ENCODE measurements at regions not wholly inside any gene's neighbourhood (a gene's known extent, or its start where the extent isn't known, plus 50 kb on each side); places are given as distances from the start of the nearest gene placed in this dataset.

DNA sequence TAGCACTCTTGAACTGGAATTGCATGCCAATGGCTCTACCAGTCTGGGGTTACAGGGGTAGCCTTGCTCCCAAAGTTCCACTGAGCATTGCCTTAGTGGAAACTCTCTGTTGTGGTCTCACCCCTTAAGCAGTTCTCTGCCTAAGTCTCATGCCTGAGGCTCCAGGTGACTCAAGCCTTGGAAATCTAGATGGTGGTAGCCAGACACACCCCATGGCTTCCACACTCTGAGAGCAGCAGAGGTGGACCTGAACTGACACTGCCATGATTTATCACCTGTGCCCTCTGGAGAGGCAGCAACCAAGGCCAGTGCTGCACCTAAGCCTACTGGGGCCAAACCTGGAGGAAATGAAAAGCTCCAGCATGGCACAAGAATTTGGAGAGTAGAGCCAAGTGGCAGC lies 285.7 kb upstream of the PKN2 start:
- H3K79me2 ChIP-seq (ENCODE audit: insufficient read depth, low read length): no peaks in the 10 kb centered on the region
- H3K9me3 ChIP-seq (ENCODE audit: insufficient read depth, low read depth, low read length): no peaks in the 10 kb centered on the region
- no peaks in the 10 kb centered on the region for H3K36me3 Mint-ChIP-seq (ENCODE audit: low read depth, unreplicated experiment)
- H3K27ac ChIP-seq (ENCODE audit: low read depth, low read length): no peak overlapping the region
- H3K4me3 ChIP-seq (ENCODE audit: insufficient read depth, low read depth, low read length): no peak overlapping the region
- no peaks in the 10 kb centered on the region for H4K20me1 ChIP-seq (ENCODE audit: insufficient read depth, low read length)
- H3K9me3 Mint-ChIP-seq (ENCODE audit: unreplicated experiment): no peaks in the 10 kb centered on the region
- no peak for TF ChIP-seq EZH2 (IDR thresholded peaks at IDR 0.05; ENCODE audit: insufficient read depth, low read length)
- TF ChIP-seq, protein P1, sequence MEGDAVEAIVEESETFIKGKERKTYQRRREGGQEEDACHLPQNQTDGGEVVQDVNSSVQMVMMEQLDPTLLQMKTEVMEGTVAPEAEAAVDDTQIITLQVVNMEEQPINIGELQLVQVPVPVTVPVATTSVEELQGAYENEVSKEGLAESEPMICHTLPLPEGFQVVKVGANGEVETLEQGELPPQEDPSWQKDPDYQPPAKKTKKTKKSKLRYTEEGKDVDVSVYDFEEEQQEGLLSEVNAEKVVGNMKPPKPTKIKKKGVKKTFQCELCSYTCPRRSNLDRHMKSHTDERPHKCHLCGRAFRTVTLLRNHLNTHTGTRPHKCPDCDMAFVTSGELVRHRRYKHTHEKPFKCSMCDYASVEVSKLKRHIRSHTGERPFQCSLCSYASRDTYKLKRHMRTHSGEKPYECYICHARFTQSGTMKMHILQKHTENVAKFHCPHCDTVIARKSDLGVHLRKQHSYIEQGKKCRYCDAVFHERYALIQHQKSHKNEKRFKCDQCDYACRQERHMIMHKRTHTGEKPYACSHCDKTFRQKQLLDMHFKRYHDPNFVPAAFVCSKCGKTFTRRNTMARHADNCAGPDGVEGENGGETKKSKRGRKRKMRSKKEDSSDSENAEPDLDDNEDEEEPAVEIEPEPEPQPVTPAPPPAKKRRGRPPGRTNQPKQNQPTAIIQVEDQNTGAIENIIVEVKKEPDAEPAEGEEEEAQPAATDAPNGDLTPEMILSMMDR (IDR thresholded peaks at IDR 0.05; ENCODE audit: insufficient read depth, low read depth, low read length): no peak
- no peak overlapping the region for H3K4me2 ChIP-seq (ENCODE audit: low read length)
- H3K27me3 ChIP-seq (ENCODE audit: insufficient read depth, low read length): no peaks in the 10 kb centered on the region
- no peaks in the 10 kb centered on the region for H3K4me1 Mint-ChIP-seq (ENCODE audit: low read depth, unreplicated experiment)
- no peaks in the 10 kb centered on the region for H3K27me3 Mint-ChIP-seq (ENCODE audit: low read depth, unreplicated experiment)
- no peak overlapping the region for H3K4me3 Mint-ChIP-seq (ENCODE audit: unreplicated experiment)
- no peak for DNase-seq (ENCODE audit: low read depth)
- no peak overlapping the region for H3K27ac Mint-ChIP-seq (ENCODE audit: unreplicated experiment)
- H3K4me1 ChIP-seq (ENCODE audit: insufficient read depth, low read length): no peaks in the 10 kb centered on the region
- no peak for FAIRE-seq
- H2AFZ ChIP-seq (ENCODE audit: low read depth, low read length): no peak overlapping the region
- H3K9ac ChIP-seq (ENCODE audit: low read length): no peak overlapping the region
- H3K36me3 ChIP-seq (ENCODE audit: insufficient read depth, low read length): no peaks in the 10 kb centered on the region

DNA sequence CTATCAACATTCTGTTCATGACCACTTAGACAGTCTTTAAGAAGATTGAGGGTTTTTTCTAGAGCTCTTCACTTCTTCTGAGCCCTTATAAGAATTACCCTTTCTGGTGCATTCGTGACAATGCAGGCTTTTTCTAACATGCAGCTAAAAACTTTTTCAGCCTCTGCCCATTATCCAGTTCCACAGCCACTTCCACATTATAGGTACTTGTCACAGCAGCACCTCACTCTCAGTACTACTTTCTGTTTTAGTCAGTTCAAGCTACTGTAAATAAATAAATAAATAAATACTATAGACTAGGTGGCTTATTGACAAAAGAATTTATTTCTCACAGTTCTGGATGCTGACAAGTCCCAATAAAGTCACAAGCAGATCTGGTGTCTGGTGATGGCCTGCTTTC lies 284.4 kb upstream of the PKN2 start:
- DNase-seq (ENCODE audit: low read depth) (no peak), FAIRE-seq (no peak)
- H4K20me1 ChIP-seq (ENCODE audit: insufficient read depth, low read length): no peaks in the 10 kb centered on the region
- Mint-ChIP-seq H3K9me3 (ENCODE audit: unreplicated experiment) (no peaks in the 10 kb centered on the region), H3K27me3 (ENCODE audit: low read depth, unreplicated experiment) (no peaks in the 10 kb centered on the region), H3K36me3 (ENCODE audit: low read depth, unreplicated experiment) (no peaks in the 10 kb centered on the region), H3K4me3 (ENCODE audit: unreplicated experiment) (no peak overlapping the region), H3K27ac (ENCODE audit: unreplicated experiment) (no peak overlapping the region), H3K4me1 (ENCODE audit: low read depth, unreplicated experiment) (no peaks in the 10 kb centered on the region)
- no peak overlapping the region for H3K4me2 ChIP-seq (ENCODE audit: low read length)
- no peak overlapping the region for H3K4me3 ChIP-seq (ENCODE audit: insufficient read depth, low read depth, low read length)
- no peak for TF ChIP-seq EZH2 (IDR thresholded peaks at IDR 0.05; ENCODE audit: insufficient read depth, low read length)
- TF ChIP-seq, protein P1 (IDR thresholded peaks at IDR 0.05; ENCODE audit: insufficient read depth, low read depth, low read length): no peak
- no peaks in the 10 kb centered on the region for H3K79me2 ChIP-seq (ENCODE audit: insufficient read depth, low read length)
- H3K9ac ChIP-seq (ENCODE audit: low read length): no peak overlapping the region
- no peaks in the 10 kb centered on the region for H3K36me3 ChIP-seq (ENCODE audit: insufficient read depth, low read length)
- no peaks in the 10 kb centered on the region for H3K9me3 ChIP-seq (ENCODE audit: insufficient read depth, low read depth, low read length)
- H2AFZ ChIP-seq (ENCODE audit: low read depth, low read length): no peak overlapping the region
- no peaks in the 10 kb centered on the region for H3K27me3 ChIP-seq (ENCODE audit: insufficient read depth, low read length)
- H3K27ac ChIP-seq (ENCODE audit: low read depth, low read length): no peak overlapping the region
- H3K4me1 ChIP-seq (ENCODE audit: insufficient read depth, low read length): no peaks in the 10 kb centered on the region

DNA sequence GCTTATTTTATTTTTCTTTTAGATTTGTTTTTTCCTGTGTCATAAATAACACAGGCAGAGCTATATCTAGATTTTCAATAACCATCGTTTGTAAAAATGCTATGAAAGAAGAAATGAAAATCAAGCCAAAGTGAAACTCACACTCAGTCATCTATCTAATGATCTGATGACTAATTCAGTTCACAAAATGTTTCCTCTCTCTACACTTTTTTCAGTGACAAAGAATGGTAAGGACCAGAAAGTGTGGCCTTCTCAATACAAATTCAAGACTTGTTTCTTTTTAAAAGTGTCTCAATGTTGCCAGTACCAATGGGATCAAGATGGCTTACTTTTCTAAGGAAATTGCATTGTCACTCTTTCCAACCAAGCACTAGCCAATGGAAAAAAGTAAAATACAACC lies 282.8 kb upstream of the PKN2 start:
- Histone ChIP-seq H2AFZ (ENCODE audit: low read depth, low read length) (no peak overlapping the region), H4K20me1 (ENCODE audit: insufficient read depth, low read length) (no peaks in the 10 kb centered on the region), H3K36me3 (ENCODE audit: insufficient read depth, low read length) (no peaks in the 10 kb centered on the region), H3K4me2 (ENCODE audit: low read length) (no peak overlapping the region), H3K79me2 (ENCODE audit: insufficient read depth, low read length) (no peaks in the 10 kb centered on the region), H3K4me1 (ENCODE audit: insufficient read depth, low read length) (no peaks in the 10 kb centered on the region), H3K27me3 (ENCODE audit: insufficient read depth, low read length) (no peaks in the 10 kb centered on the region), H3K4me3 (ENCODE audit: insufficient read depth, low read depth, low read length) (no peak overlapping the region), H3K9me3 (ENCODE audit: insufficient read depth, low read depth, low read length) (no peaks in the 10 kb centered on the region), H3K27ac (ENCODE audit: low read depth, low read length) (no peak overlapping the region), H3K9ac (ENCODE audit: low read length) (no peak overlapping the region)
- Mint-ChIP-seq H3K4me3 (ENCODE audit: unreplicated experiment) (no peak overlapping the region), H3K27ac (ENCODE audit: unreplicated experiment) (no peak overlapping the region), H3K9me3 (ENCODE audit: unreplicated experiment) (no peaks in the 10 kb centered on the region), H3K4me1 (ENCODE audit: low read depth, unreplicated experiment) (no peaks in the 10 kb centered on the region), H3K27me3 (ENCODE audit: low read depth, unreplicated experiment) (no peaks in the 10 kb centered on the region), H3K36me3 (ENCODE audit: low read depth, unreplicated experiment) (no peaks in the 10 kb centered on the region)
- no peak for TF ChIP-seq EZH2 (IDR thresholded peaks at IDR 0.05; ENCODE audit: insufficient read depth, low read length)
- TF ChIP-seq, protein P1 (IDR thresholded peaks at IDR 0.05; ENCODE audit: insufficient read depth, low read depth, low read length): no peak
- no peak for FAIRE-seq
- no peak for DNase-seq (ENCODE audit: low read depth)
